ENCODE measurements at regions not wholly inside any gene's neighbourhood (a gene's known extent, or its start where the extent isn't known, plus 50 kb on each side); places are given as distances from the start of the nearest gene placed in this dataset.
"Not testable (repeated sequence)": the region's sequence is repeated elsewhere in the genome, so short reads cannot be mapped to it uniquely, and the experiment has no call there.

GRCh38 chr4:111441687-111442086 is 703.6 kb upstream of the FAM241A start:
- no peak for ATAC-seq (replicated peaks)
- H3K4me3 Mint-ChIP-seq, result no peak overlapping the region

GRCh38 chr4:111444836-111445235 is 700.4 kb upstream of the FAM241A start:
- H3K36me3 Mint-ChIP-seq; H3K4me3 Mint-ChIP-seq; H3K27ac Mint-ChIP-seq; H3K27me3 Mint-ChIP-seq; H3K4me1 Mint-ChIP-seq; DNase-seq; H3K9me3 Mint-ChIP-seq; ATAC-seq (replicated peaks): not testable (repeated sequence)

More at GRCh38 chr4:111441687-111442086, 703.6 kb upstream of the FAM241A start:
- Mint-ChIP-seq H3K4me1 (no peaks in the 10 kb centered on the region), H3K27me3 (no peaks in the 10 kb centered on the region), H3K27ac (no peak overlapping the region), H3K36me3 (no peaks in the 10 kb centered on the region), H3K9me3 (peaks cover under 1 to 2% of the 10 kb centered on the region in 2 donors)
- no peak for DNase-seq

- no peak overlapping the region for H3K27ac Mint-ChIP-seq
- no peaks in the 10 kb centered on the region for H3K4me1 Mint-ChIP-seq
- no peak for DNase-seq
- H3K36me3 Mint-ChIP-seq, result no peaks in the 10 kb centered on the region
- ATAC-seq (replicated peaks), result no peak
- no peaks in the 10 kb centered on the region for H3K27me3 Mint-ChIP-seq
- no peak overlapping the region for H3K4me3 Mint-ChIP-seq
- peaks cover 0 to 4% of the 10 kb centered on the region in 2 donors for H3K9me3 Mint-ChIP-seq
Measured at GRCh38 chr4:111449657-111450056, 695.6 kb upstream of the FAM241A start.

GRCh38 chr4:111450867-111451266 is 694.4 kb upstream of the FAM241A start:
- H3K4me1 Mint-ChIP-seq, result no peaks in the 10 kb centered on the region
- no peak overlapping the region for H3K4me3 Mint-ChIP-seq
- H3K27ac Mint-ChIP-seq, result no peak overlapping the region
- no peaks in the 10 kb centered on the region for H3K36me3 Mint-ChIP-seq
- ATAC-seq (replicated peaks) (no peak), DNase-seq (no peak)
- H3K9me3 Mint-ChIP-seq, result peaks cover 0 to 4% of the 10 kb centered on the region in 2 donors
- no peaks in the 10 kb centered on the region for H3K27me3 Mint-ChIP-seq

GRCh38 chr4:111453216-111453615 is 692.0 kb upstream of the FAM241A start:
- no peak for ATAC-seq (replicated peaks)
- Mint-ChIP-seq H3K36me3 (no peaks in the 10 kb centered on the region), H3K4me3 (no peak overlapping the region), H3K9me3 (no peaks in the 10 kb centered on the region), H3K27ac (no peak overlapping the region), H3K27me3 (no peaks in the 10 kb centered on the region), H3K4me1 (no peaks in the 10 kb centered on the region)
- DNase-seq, result no peak

- Mint-ChIP-seq H3K36me3 (no peaks in the 10 kb centered on the region), H3K27me3 (no peaks in the 10 kb centered on the region), H3K4me3 (no peak overlapping the region), H3K27ac (no peak overlapping the region), H3K4me1 (no peaks in the 10 kb centered on the region), H3K9me3 (no peaks in the 10 kb centered on the region)
- no peak for DNase-seq
- no peak for ATAC-seq (replicated peaks)
Measured at GRCh38 chr4:111454961-111455360, 690.3 kb upstream of the FAM241A start.

GRCh38 chr4:111464251-111465045 is 680.8 kb upstream of the FAM241A start:
- no peaks in the 10 kb centered on the region for H3K36me3 Mint-ChIP-seq
- H3K4me1 Mint-ChIP-seq, result no peaks in the 10 kb centered on the region
- peaks cover 3 to 4% of the 10 kb centered on the region in 2 donors for H3K9me3 Mint-ChIP-seq
- H3K27ac Mint-ChIP-seq, result no peak overlapping the region
- ATAC-seq (replicated peaks) (no peak), DNase-seq (no peak)
- no peaks in the 10 kb centered on the region for H3K27me3 Mint-ChIP-seq
- no peak overlapping the region for H3K4me3 Mint-ChIP-seq

GRCh38 chr4:111466811-111467604 is 678.2 kb upstream of the FAM241A start:
- no peaks in the 10 kb centered on the region for H3K36me3 Mint-ChIP-seq
- ATAC-seq (replicated peaks) (no peak), DNase-seq (no peak)
- no peaks in the 10 kb centered on the region for H3K4me1 Mint-ChIP-seq
- H3K4me3 Mint-ChIP-seq, result no peak overlapping the region
- H3K27ac Mint-ChIP-seq, result no peak overlapping the region
- peaks cover 3 to 5% of the 10 kb centered on the region in 2 donors for H3K9me3 Mint-ChIP-seq
- no peaks in the 10 kb centered on the region for H3K27me3 Mint-ChIP-seq

GRCh38 chr4:111475001-111475400 is 670.3 kb upstream of the FAM241A start:
- Mint-ChIP-seq H3K27me3 (no peaks in the 10 kb centered on the region), H3K9me3 (no peaks in the 10 kb centered on the region), H3K36me3 (no peaks in the 10 kb centered on the region), H3K4me3 (no peak overlapping the region), H3K4me1 (no peaks in the 10 kb centered on the region), H3K27ac (no peak overlapping the region)
- no peak for ATAC-seq (replicated peaks)
- no peak for DNase-seq

- Mint-ChIP-seq H3K27me3 (no peaks in the 10 kb centered on the region), H3K4me3 (no peak overlapping the region), H3K36me3 (no peaks in the 10 kb centered on the region), H3K4me1 (no peaks in the 10 kb centered on the region), H3K9me3 (no peaks in the 10 kb centered on the region), H3K27ac (no peak overlapping the region)
- no peak for DNase-seq
- ATAC-seq (replicated peaks), result no peak
Measured at GRCh38 chr4:111475666-111476065, 669.6 kb upstream of the FAM241A start.

- ATAC-seq (replicated peaks) (no peak), DNase-seq (no peak)
- Mint-ChIP-seq H3K27ac (no peak overlapping the region), H3K4me3 (no peak overlapping the region), H3K9me3 (peaks cover 0 to 1% of the 10 kb centered on the region in 2 donors), H3K27me3 (no peaks in the 10 kb centered on the region), H3K4me1 (no peaks in the 10 kb centered on the region), H3K36me3 (no peaks in the 10 kb centered on the region)
Measured at GRCh38 chr4:111480510-111480909, 664.7 kb upstream of the FAM241A start.

GRCh38 chr4:111483375-111484169 is 661.7 kb upstream of the FAM241A start:
- peaks cover 0 to 5% of the 10 kb centered on the region in 2 donors for H3K9me3 Mint-ChIP-seq
- no peaks in the 10 kb centered on the region for H3K4me1 Mint-ChIP-seq
- peak in 1 of 2 donors; percentile 23 for ATAC-seq (replicated peaks)

GRCh38 chr4:111492496-111492895 is 652.8 kb upstream of the FAM241A start:
- Mint-ChIP-seq H3K4me3 (no peak overlapping the region), H3K36me3 (no peaks in the 10 kb centered on the region), H3K4me1 (no peaks in the 10 kb centered on the region), H3K27ac (no peak overlapping the region), H3K9me3 (peaks cover 0 to 1% of the 10 kb centered on the region in 2 donors), H3K27me3 (no peaks in the 10 kb centered on the region)
- no peak for ATAC-seq (replicated peaks)
- DNase-seq, result no peak

More at GRCh38 chr4:111483375-111484169, 661.7 kb upstream of the FAM241A start:
- no peaks in the 10 kb centered on the region for H3K36me3 Mint-ChIP-seq
- DNase-seq, result no peak
- no peak overlapping the region for H3K27ac Mint-ChIP-seq
- no peak overlapping the region for H3K4me3 Mint-ChIP-seq
- H3K27me3 Mint-ChIP-seq, result no peaks in the 10 kb centered on the region

- Mint-ChIP-seq H3K36me3 (no peaks in the 10 kb centered on the region), H3K9me3 (no peaks in the 10 kb centered on the region), H3K27ac (no peak overlapping the region), H3K4me1 (no peaks in the 10 kb centered on the region), H3K4me3 (no peak overlapping the region), H3K27me3 (no peaks in the 10 kb centered on the region)
- DNase-seq (no peak), ATAC-seq (replicated peaks) (no peak)
Measured at GRCh38 chr4:111494471-111494870, 650.8 kb upstream of the FAM241A start.

All from stimulated activated naive B cell treated with anti-CD40 and anti-IgM and Interleukin-4, amounts not matched to agents 10 μg/mL and 1 μg/mL and 100 μg/mL, for 72 hours (primary cell).